ENCODE measurements at regions not wholly inside any gene's neighbourhood (a gene's known extent, or its start where the extent isn't known, plus 50 kb on each side); places are given as distances from the start of the nearest gene placed in this dataset.

DNA sequence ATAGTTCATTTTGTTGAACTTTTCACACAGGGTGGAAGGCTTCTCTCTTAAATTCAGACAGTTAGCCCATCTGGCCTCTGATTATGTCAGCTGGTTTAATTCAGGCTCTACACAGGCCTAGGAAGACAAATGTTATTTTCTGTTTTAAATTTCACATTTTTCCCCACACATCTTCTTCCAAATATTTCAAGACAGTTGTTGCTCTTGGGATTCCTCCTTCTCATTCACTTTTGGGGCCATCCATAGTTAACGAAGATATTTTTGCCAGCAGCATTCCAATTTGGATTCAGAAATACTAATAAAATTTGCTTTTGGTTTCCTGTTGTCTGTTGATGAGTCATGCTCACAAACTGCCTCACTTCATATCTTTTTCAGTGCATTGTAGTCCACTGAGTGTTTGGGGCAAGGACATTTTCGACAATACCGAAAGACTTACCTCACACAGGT, 475.4 kb downstream of the DMAC1 start:
- FAIRE-seq (no peak), DNase-seq (ENCODE audit: low read depth, low spot score) (no peak)
- Histone ChIP-seq H3K36me3 (ENCODE audit: control insufficient read depth in 2 of 2, extremely low read depth in 1 of 2, insufficient read depth in 2 of 2, low read length in 2 of 2) (no peaks in the 10 kb centered on the region), H3K9me1 (ENCODE audit: control insufficient read depth, extremely low read depth, insufficient read depth, low read length) (no peaks in the 10 kb centered on the region), H4K20me1 (ENCODE audit: control insufficient read depth, extremely low read depth, insufficient read depth, low read length) (no peaks in the 10 kb centered on the region), H3K9ac (ENCODE audit: control insufficient read depth, extremely low read depth, insufficient read depth, low read length) (no peak overlapping the region), H3K4me3 (ENCODE audit: control insufficient read depth in 2 of 3, extremely low read depth in 1 of 3, insufficient read depth in 2 of 3, low read depth in 1 of 3, low read length in 3 of 3) (no peak overlapping the region), H3K27ac (ENCODE audit: control insufficient read depth, insufficient read depth, low read length) (no peak overlapping the region), H3K4me2 (ENCODE audit: control insufficient read depth, extremely low read depth, insufficient read depth, low read depth, low read length) (no peak overlapping the region), H2AFZ (ENCODE audit: control insufficient read depth, low read length) (no peak overlapping the region), H3K79me2 (ENCODE audit: control insufficient read depth, insufficient read depth, low read length) (no peaks in the 10 kb centered on the region), H3K9me3 (ENCODE audit: control insufficient read depth, low read depth, low read length) (no peaks in the 10 kb centered on the region), H3K4me1 (ENCODE audit: control insufficient read depth, extremely low read depth, insufficient read depth, low read length) (no peaks in the 10 kb centered on the region), H3K27me3 (ENCODE audit: control insufficient read depth, extremely low read depth, insufficient read depth, low read length) (no peaks in the 10 kb centered on the region)
- dilution Hi-C loops (cut with MboI; ENCODE audit: extremely low pct_ligation_motif_present, low sequenced_read_pairs): no loop called here
- TF ChIP-seq CTCF (optimal IDR thresholded peaks at IDR 0.05 in 1 of 3, IDR thresholded peaks at IDR 0.05 in 1 of 3, conservative IDR thresholded peaks at IDR 0.05 in 1 of 3; ENCODE audit: extremely low read depth in 1 of 3, insufficient read depth in 2 of 3, low read length in 3 of 3) (no peak), EZH2 (IDR thresholded peaks at IDR 0.05; ENCODE audit: low read length) (no peak)

- Histone ChIP-seq H3K79me2 (ENCODE audit: control insufficient read depth, insufficient read depth, low read length) (no peaks in the 10 kb centered on the region), H4K20me1 (ENCODE audit: control insufficient read depth, extremely low read depth, insufficient read depth, low read length) (no peaks in the 10 kb centered on the region), H3K9ac (ENCODE audit: control insufficient read depth, extremely low read depth, insufficient read depth, low read length) (no peak overlapping the region), H3K9me1 (ENCODE audit: control insufficient read depth, extremely low read depth, insufficient read depth, low read length) (no peaks in the 10 kb centered on the region), H3K36me3 (ENCODE audit: control insufficient read depth in 2 of 2, extremely low read depth in 1 of 2, insufficient read depth in 2 of 2, low read length in 2 of 2) (no peaks in the 10 kb centered on the region), H3K27me3 (ENCODE audit: control insufficient read depth, extremely low read depth, insufficient read depth, low read length) (no peaks in the 10 kb centered on the region), H3K4me1 (ENCODE audit: control insufficient read depth, extremely low read depth, insufficient read depth, low read length) (no peaks in the 10 kb centered on the region), H3K4me3 (ENCODE audit: control insufficient read depth in 2 of 3, extremely low read depth in 1 of 3, insufficient read depth in 2 of 3, low read depth in 1 of 3, low read length in 3 of 3) (no peak overlapping the region), H3K9me3 (ENCODE audit: control insufficient read depth, low read depth, low read length) (no peaks in the 10 kb centered on the region), H3K4me2 (ENCODE audit: control insufficient read depth, extremely low read depth, insufficient read depth, low read depth, low read length) (no peak overlapping the region), H3K27ac (ENCODE audit: control insufficient read depth, insufficient read depth, low read length) (no peak overlapping the region), H2AFZ (ENCODE audit: control insufficient read depth, low read length) (no peak overlapping the region)
- dilution Hi-C loops (cut with MboI; ENCODE audit: extremely low pct_ligation_motif_present, low sequenced_read_pairs): no loop called here
- DNase-seq (ENCODE audit: low read depth, low spot score) (no peak), FAIRE-seq (no peak)
- no peak for TF ChIP-seq EZH2 (IDR thresholded peaks at IDR 0.05; ENCODE audit: low read length)
- TF ChIP-seq CTCF (optimal IDR thresholded peaks at IDR 0.05 in 1 of 3, IDR thresholded peaks at IDR 0.05 in 1 of 3, conservative IDR thresholded peaks at IDR 0.05 in 1 of 3; ENCODE audit: extremely low read depth in 1 of 3, insufficient read depth in 2 of 3, low read length in 3 of 3): no peak
These were observed 478.7 kb downstream of the DMAC1 start for GRCh38 chr9:7320841-7321240.

Measured in keratinocyte (primary cell).